GM21447 (cell line): ENCODE measurements at regions not wholly inside any gene's neighbourhood (a gene's known extent, or its start where the extent isn't known, plus 50 kb on each side); places are given as distances from the start of the nearest gene placed in this dataset.

Experiments
- ATAC-seq: cut with Tn5 transposase; IDR thresholded peaks from one replicate; pipeline ENCODE4 v1.9.1; 2021; ENCODE audit not compliant: unreplicated experiment

- no peak for ATAC-seq
These were observed 239.8 kb upstream of the TLE3 start for GRCh38 chr15:70337277-70338186.

GRCh38 chr15:70336425-70337009 lies 238.8 kb upstream of the TLE3 start:
- no peak for ATAC-seq

- no peak for ATAC-seq
These were observed 236.6 kb upstream of the TLE3 start for GRCh38 chr15:70334286-70334685.

- ATAC-seq, result no peak
These were observed 231.5 kb upstream of the TLE3 start for GRCh38 chr15:70329179-70329578.

- ATAC-seq, result no peak
These were observed 231.0 kb upstream of the TLE3 start for GRCh38 chr15:70328679-70329115.

GRCh38 chr15:70327856-70328678 lies 230.3 kb upstream of the TLE3 start:
- ATAC-seq, result no peak

- ATAC-seq, result no peak
These were observed 229.7 kb upstream of the TLE3 start for GRCh38 chr15:70327328-70327855.

- ATAC-seq, result no peak
These were observed 226.6 kb upstream of the TLE3 start for GRCh38 chr15:70324001-70324974.

- no peak for ATAC-seq
These were observed 225.6 kb upstream of the TLE3 start for GRCh38 chr15:70323111-70323851.

GRCh38 chr15:70322051-70322668 lies 224.4 kb upstream of the TLE3 start:
- no peak for ATAC-seq

GRCh38 chr15:70321172-70321819 lies 223.6 kb upstream of the TLE3 start:
- no peak for ATAC-seq

- no peak for ATAC-seq
These were observed 222.8 kb upstream of the TLE3 start for GRCh38 chr15:70320482-70320881.

GRCh38 chr15:70320077-70320476 lies 222.4 kb upstream of the TLE3 start:
- ATAC-seq, result no peak

- peak; percentile 89 for ATAC-seq
These were observed 221.7 kb upstream of the TLE3 start for GRCh38 chr15:70319466-70319865.

- ATAC-seq, result peak; percentile 33
These were observed 221.1 kb upstream of the TLE3 start for GRCh38 chr15:70318594-70319465.

- ATAC-seq, result no peak
These were observed 218.4 kb upstream of the TLE3 start for GRCh38 chr15:70316059-70316600.

- ATAC-seq, result no peak
These were observed 217.7 kb upstream of the TLE3 start for GRCh38 chr15:70315431-70315830.
